ENCODE measurements at regions not wholly inside any gene's neighbourhood (a gene's known extent, or its start where the extent isn't known, plus 50 kb on each side); places are given as distances from the start of the nearest gene placed in this dataset.

- TF ChIP-seq ZBTB46 (CRISPR knock-in tag; IDR thresholded peaks at IDR 0.05; ENCODE audit: borderline replicate concordance), result no peak
- peak; percentile 67; the same call in 1 of the 2 replicates for TF ChIP-seq ZBTB20 (CRISPR knock-in tag; IDR thresholded peaks at IDR 0.05; ENCODE audit: borderline replicate concordance, low read depth)
- TF ChIP-seq RARG (CRISPR knock-in tag; IDR thresholded peaks at IDR 0.05; ENCODE audit: low read depth), result no peak
- peak; percentile 75 for TF ChIP-seq SAP130 (CRISPR knock-in tag; IDR thresholded peaks at IDR 0.05; ENCODE audit: low read depth)
- no peak for TF ChIP-seq ZNF569 (CRISPR knock-in tag; IDR thresholded peaks at IDR 0.05; ENCODE audit: borderline replicate concordance)
- no peak for TF ChIP-seq RBAK (CRISPR knock-in tag; IDR thresholded peaks at IDR 0.05)
- TF ChIP-seq KLF9 (CRISPR knock-in tag; IDR thresholded peaks at IDR 0.05; ENCODE audit: low read depth), result no peak
- no peak for TF ChIP-seq MZF1 (CRISPR knock-in tag; IDR thresholded peaks at IDR 0.05; ENCODE audit: borderline replicate concordance)
- TF ChIP-seq SRSF9 (IDR thresholded peaks at IDR 0.05; ENCODE audit: borderline replicate concordance, insufficient read depth, low read depth, low read length, poor library complexity, severe bottlenecking), result no peak
- TF ChIP-seq ZNF234 (CRISPR knock-in tag; conservative IDR thresholded peaks at IDR 0.05), result no peak
- TF ChIP-seq ZNF343 (CRISPR knock-in tag; IDR thresholded peaks at IDR 0.05), result no peak
- TF ChIP-seq ZMYM3 (CRISPR knock-in tag; IDR thresholded peaks at IDR 0.05), result peak; percentile 50; the same call in 1 of the 2 replicates
- TF ChIP-seq ZNF281 (CRISPR knock-in tag; IDR thresholded peaks at IDR 0.05; ENCODE audit: borderline replicate concordance), result no peak
- no peak for TF ChIP-seq PLRG1 (conservative IDR thresholded peaks at IDR 0.05)
- no peak for TF ChIP-seq ZBTB42 (CRISPR knock-in tag; IDR thresholded peaks at IDR 0.05)
- TF ChIP-seq EEA1 (CRISPR knock-in tag; IDR thresholded peaks at IDR 0.05; ENCODE audit: borderline replicate concordance), result no peak
- TF ChIP-seq ZNF282 (IDR thresholded peaks at IDR 0.05; ENCODE audit: partially characterized antibody), result no peak
- no peak for TF ChIP-seq RNF219 (CRISPR knock-in tag; IDR thresholded peaks at IDR 0.05)
- no peak for TF ChIP-seq MLXIP (CRISPR knock-in tag; IDR thresholded peaks at IDR 0.05; ENCODE audit: borderline replicate concordance)
These were observed 97.4 kb upstream of the DST start (continued) for GRCh38 chr6:56739836-56740815.

Measured in HepG2 (cell line).